HG03039 (cell line): ENCODE measurements at regions not wholly inside any gene's neighbourhood (a gene's known extent, or its start where the extent isn't known, plus 50 kb on each side); places are given as distances from the start of the nearest gene placed in this dataset.
"Not testable (repeated sequence)": the region's sequence is repeated elsewhere in the genome, so short reads cannot be mapped to it uniquely, and the experiment has no call there.

ENCODE experiments used
- ATAC-seq: cut with Tn5 transposase; IDR thresholded peaks from one replicate; pipeline ENCODE4 v1.9.1; 2021; ENCODE audit warnings: mild to moderate bottlenecking, moderate library complexity; ENCODE audit not compliant: unreplicated experiment

- ATAC-seq, result no peak
These were observed 83.8 kb upstream of the PPM1B start for GRCh38 chr2:44084850-44085249.

GRCh38 chr2:44086629-44087028 lies 82.0 kb upstream of the PPM1B start:
- no peak for ATAC-seq

GRCh38 chr2:44087036-44087713 lies 81.5 kb upstream of the PPM1B start:
- ATAC-seq, result peak; percentile 73

- no peak for ATAC-seq
These were observed 81.0 kb upstream of the PPM1B start for GRCh38 chr2:44087714-44088092.

GRCh38 chr2:44092519-44092918 lies 76.2 kb upstream of the PPM1B start:
- ATAC-seq, result not testable (repeated sequence)

GRCh38 chr2:44093970-44094369 lies 74.7 kb upstream of the PPM1B start:
- ATAC-seq, result no peak

- ATAC-seq, result no peak
These were observed 71.3 kb upstream of the PPM1B start for GRCh38 chr2:44097322-44097907.

- no peak for ATAC-seq
These were observed 70.6 kb upstream of the PPM1B start for GRCh38 chr2:44098050-44098449.

GRCh38 chr2:44098891-44099290 lies 69.8 kb upstream of the PPM1B start:
- ATAC-seq, result no peak

GRCh38 chr2:44100351-44100750 lies 68.3 kb upstream of the PPM1B start:
- ATAC-seq, result no peak

GRCh38 chr2:44101246-44101645 lies 67.4 kb upstream of the PPM1B start:
- ATAC-seq, result no peak

- no peak for ATAC-seq
These were observed 65.7 kb upstream of the PPM1B start for GRCh38 chr2:44102790-44103562.

- no peak for ATAC-seq
These were observed 65.0 kb upstream of the PPM1B start for GRCh38 chr2:44103639-44104038.

- ATAC-seq, result no peak
These were observed 63.8 kb upstream of the PPM1B start for GRCh38 chr2:44104855-44105271.

- not testable (repeated sequence) for ATAC-seq
These were observed 62.2 kb upstream of the PPM1B start for GRCh38 chr2:44106509-44106908.

- no peak for ATAC-seq
These were observed 61.5 kb upstream of the PPM1B start for GRCh38 chr2:44107086-44107740.

- no peak for ATAC-seq
These were observed 60.7 kb upstream of the PPM1B start for GRCh38 chr2:44107974-44108373.

GRCh38 chr2:44109166-44109565 lies 59.5 kb upstream of the PPM1B start:
- no peak for ATAC-seq

- ATAC-seq, result no peak
These were observed 58.2 kb upstream of the PPM1B start for GRCh38 chr2:44110444-44110843.

- no peak for ATAC-seq
These were observed 56.6 kb upstream of the PPM1B start for GRCh38 chr2:44112096-44112495.

GRCh38 chr2:44116319-44116718 lies 52.4 kb upstream of the PPM1B start:
- ATAC-seq, result no peak

- no peak for ATAC-seq
These were observed 50.4 kb upstream of the PPM1B start for GRCh38 chr2:44118257-44118656.
